ENCODE measurements at regions not wholly inside any gene's neighbourhood (a gene's known extent, or its start where the extent isn't known, plus 50 kb on each side); places are given as distances from the start of the nearest gene placed in this dataset.

DNA sequence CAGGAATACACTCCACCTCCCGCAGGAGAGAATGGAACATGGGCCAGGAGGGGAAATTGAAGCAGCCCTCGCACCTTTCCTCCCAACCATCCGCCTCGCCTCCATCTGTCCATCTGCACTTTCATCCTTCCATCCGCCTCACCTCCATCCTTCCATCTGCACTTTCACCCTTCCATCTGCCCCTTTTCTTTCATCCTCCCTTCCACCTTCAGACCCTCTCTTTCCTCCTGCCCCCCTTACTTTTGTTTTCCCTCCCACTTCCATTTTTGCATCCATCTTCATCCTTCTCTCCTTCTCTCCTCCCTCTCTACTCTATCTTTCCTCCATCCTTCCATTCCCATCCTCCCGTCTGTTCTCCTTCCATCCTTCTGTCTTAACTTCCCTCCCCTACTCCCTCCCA, 92.2 kb upstream of the ZNF536 start:
- no peaks in the 10 kb centered on the region for H3K9me3 ChIP-seq
- H3K27me3 ChIP-seq, result no peaks in the 10 kb centered on the region
- no peaks in the 10 kb centered on the region for H3K36me3 ChIP-seq
- no peaks in the 10 kb centered on the region for H3K4me1 ChIP-seq
- DNase-seq (ENCODE audit: extremely low spot score in 2 of 2), result no peak
- H3K4me3 ChIP-seq, result no peak overlapping the region
- intact Hi-C loops (cut with DNase I), result no loop called here
- TF ChIP-seq POLR2AphosphoS5 (IDR thresholded peaks at IDR 0.05; ENCODE audit: insufficient read depth in 1 of 2, low read depth in 1 of 2) (no peak), POLR2A (IDR thresholded peaks at IDR 0.05) (no peak)
- TF ChIP-seq, protein P1, sequence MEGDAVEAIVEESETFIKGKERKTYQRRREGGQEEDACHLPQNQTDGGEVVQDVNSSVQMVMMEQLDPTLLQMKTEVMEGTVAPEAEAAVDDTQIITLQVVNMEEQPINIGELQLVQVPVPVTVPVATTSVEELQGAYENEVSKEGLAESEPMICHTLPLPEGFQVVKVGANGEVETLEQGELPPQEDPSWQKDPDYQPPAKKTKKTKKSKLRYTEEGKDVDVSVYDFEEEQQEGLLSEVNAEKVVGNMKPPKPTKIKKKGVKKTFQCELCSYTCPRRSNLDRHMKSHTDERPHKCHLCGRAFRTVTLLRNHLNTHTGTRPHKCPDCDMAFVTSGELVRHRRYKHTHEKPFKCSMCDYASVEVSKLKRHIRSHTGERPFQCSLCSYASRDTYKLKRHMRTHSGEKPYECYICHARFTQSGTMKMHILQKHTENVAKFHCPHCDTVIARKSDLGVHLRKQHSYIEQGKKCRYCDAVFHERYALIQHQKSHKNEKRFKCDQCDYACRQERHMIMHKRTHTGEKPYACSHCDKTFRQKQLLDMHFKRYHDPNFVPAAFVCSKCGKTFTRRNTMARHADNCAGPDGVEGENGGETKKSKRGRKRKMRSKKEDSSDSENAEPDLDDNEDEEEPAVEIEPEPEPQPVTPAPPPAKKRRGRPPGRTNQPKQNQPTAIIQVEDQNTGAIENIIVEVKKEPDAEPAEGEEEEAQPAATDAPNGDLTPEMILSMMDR (IDR thresholded peaks at IDR 0.05), result no peak
- no peak overlapping the region for H3K27ac ChIP-seq

DNA sequence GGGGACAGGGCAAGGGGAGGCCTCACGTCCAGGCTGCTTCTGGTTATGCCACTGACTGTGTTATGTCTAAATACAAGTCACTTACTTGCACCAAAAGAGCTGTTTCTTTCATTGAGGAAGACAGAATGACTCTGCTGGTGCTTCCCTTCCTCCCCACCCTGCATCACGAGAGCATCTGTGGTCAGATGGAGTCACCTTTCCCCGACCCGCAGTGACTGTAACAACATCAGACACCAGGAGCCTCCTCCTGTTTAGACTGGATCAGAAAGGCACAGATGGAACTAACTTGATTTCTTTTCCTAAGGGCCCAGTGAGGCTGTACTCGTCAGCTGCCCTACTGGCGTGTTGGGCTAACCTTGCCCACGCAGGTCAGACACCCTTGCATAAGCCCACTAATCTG, 90.3 kb upstream of the ZNF536 start:
- DNase-seq (ENCODE audit: extremely low spot score in 2 of 2), result no peak
- Histone ChIP-seq H3K4me3 (no peak overlapping the region), H3K27me3 (no peaks in the 10 kb centered on the region), H3K9me3 (no peaks in the 10 kb centered on the region), H3K27ac (no peak overlapping the region), H3K4me1 (no peaks in the 10 kb centered on the region), H3K36me3 (no peaks in the 10 kb centered on the region)
- intact Hi-C loops (cut with DNase I), result no loop called here
- TF ChIP-seq POLR2AphosphoS5 (IDR thresholded peaks at IDR 0.05; ENCODE audit: insufficient read depth in 1 of 2, low read depth in 1 of 2) (no peak), POLR2A (IDR thresholded peaks at IDR 0.05) (no peak)
- TF ChIP-seq, protein P1 (IDR thresholded peaks at IDR 0.05), result no peak

DNA sequence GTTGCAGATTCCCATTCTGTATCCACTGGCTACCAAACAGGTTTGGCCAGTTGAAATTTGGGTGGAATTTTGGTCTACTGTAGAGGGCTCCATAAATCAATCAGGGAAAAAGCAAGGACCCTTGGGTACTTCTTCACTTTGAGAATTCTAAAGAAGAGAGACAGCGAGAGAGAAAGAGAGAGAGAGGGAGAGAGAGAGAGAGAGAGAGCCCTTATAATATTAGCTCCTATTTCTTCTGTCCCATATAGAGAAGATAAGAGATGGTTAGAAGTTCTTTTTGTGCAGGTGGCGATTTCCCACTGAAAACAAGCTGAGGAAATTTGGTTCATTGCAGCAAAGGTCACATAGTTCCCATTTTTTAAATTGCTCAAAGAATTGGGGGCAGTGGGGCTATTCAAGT, 88.6 kb upstream of the ZNF536 start:
- no peaks in the 10 kb centered on the region for H3K4me1 ChIP-seq
- no peak overlapping the region for H3K27ac ChIP-seq
- intact Hi-C loops (cut with DNase I), result no loop called here
- H3K36me3 ChIP-seq, result no peaks in the 10 kb centered on the region
- TF ChIP-seq, protein P1 (IDR thresholded peaks at IDR 0.05), result no peak
- TF ChIP-seq POLR2A (IDR thresholded peaks at IDR 0.05) (no peak), POLR2AphosphoS5 (IDR thresholded peaks at IDR 0.05; ENCODE audit: insufficient read depth in 1 of 2, low read depth in 1 of 2) (no peak)
- no peak for DNase-seq (ENCODE audit: extremely low spot score in 2 of 2)
- no peaks in the 10 kb centered on the region for H3K9me3 ChIP-seq
- no peak overlapping the region for H3K4me3 ChIP-seq
- H3K27me3 ChIP-seq, result no peaks in the 10 kb centered on the region

DNA sequence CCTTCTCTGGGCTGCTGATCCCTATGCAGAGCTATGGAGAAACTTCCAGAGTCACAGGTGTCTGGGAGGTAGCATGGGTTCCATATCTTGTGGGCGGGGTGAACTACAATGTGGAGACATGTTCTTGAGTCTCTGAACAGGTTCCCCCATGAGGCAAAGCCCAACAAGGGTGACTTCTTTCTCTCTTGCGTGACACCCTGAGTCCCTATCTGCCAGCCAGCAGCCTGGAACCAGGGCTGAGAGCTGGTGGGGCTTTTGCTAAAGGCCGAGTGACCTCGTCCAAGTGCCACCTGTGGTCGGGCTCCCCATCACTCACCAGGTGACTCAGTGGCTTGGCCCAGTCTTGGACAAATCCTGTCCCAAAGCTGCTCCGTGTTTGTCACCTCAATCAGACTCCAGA, 88.0 kb upstream of the ZNF536 start:
- intact Hi-C loops (cut with DNase I), result no loop called here
- no peak for TF ChIP-seq POLR2A (IDR thresholded peaks at IDR 0.05)
- no peak for TF ChIP-seq POLR2AphosphoS5 (IDR thresholded peaks at IDR 0.05; ENCODE audit: insufficient read depth in 1 of 2, low read depth in 1 of 2)

DNA sequence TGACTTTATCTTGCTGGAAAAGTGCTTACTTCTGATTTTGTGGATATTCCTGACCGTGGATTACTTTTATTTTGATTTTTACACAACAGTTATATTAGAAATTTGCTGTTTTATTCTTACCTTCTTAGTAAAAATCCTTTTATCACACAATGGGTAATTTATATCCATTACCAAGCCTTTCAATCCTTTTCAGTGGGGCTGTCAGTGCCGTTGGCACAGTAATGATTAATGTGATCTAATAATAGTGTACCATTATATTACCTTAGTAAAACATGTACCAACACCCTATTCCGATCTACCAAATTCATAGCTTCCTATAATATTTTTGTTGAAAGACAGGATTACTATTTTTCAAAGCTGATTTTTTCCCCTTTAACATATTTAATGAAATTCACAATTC, 87.3 kb upstream of the ZNF536 start:
- TF ChIP-seq, protein P1 (IDR thresholded peaks at IDR 0.05), result no peak
- no peak for TF ChIP-seq POLR2A (IDR thresholded peaks at IDR 0.05)
- TF ChIP-seq POLR2AphosphoS5 (IDR thresholded peaks at IDR 0.05; ENCODE audit: insufficient read depth in 1 of 2, low read depth in 1 of 2), result no peak
- DNase-seq (ENCODE audit: extremely low spot score in 2 of 2), result no peak
- no peaks in the 10 kb centered on the region for H3K27me3 ChIP-seq
- H3K27ac ChIP-seq, result no peak overlapping the region
- no peaks in the 10 kb centered on the region for H3K4me1 ChIP-seq
- intact Hi-C loops (cut with DNase I), result no loop called here
- no peaks in the 10 kb centered on the region for H3K9me3 ChIP-seq
- H3K4me3 ChIP-seq, result no peak overlapping the region
- H3K36me3 ChIP-seq, result no peaks in the 10 kb centered on the region

More for the DNA sequence above, 88.0 kb upstream of the ZNF536 start:
- Histone ChIP-seq H3K9me3 (no peaks in the 10 kb centered on the region), H3K4me3 (no peak overlapping the region), H3K4me1 (no peaks in the 10 kb centered on the region), H3K36me3 (no peaks in the 10 kb centered on the region), H3K27ac (no peak overlapping the region), H3K27me3 (no peaks in the 10 kb centered on the region)
- DNase-seq (ENCODE audit: extremely low spot score in 2 of 2), result no peak

DNA sequence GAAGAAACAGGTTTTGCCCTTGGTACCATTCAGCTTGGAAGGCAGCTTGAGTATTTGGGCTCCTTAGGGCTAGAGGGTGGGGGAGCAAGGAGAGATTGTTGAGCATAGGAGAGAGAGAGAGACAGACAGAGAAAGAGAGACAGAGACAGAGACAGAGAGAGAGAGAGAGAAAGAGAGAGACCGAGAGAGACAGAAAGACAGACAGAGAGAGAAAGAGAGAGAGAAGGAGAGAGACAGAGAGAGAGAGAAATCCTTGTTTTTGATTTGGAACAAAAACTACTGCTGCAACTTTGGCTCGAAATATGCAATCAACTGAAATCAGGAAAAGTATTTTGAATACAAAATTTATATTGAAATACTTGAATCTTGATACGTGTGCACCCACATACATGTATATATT, 85.8 kb upstream of the ZNF536 start:
- H3K27ac ChIP-seq, result no peak overlapping the region
- no peaks in the 10 kb centered on the region for H3K36me3 ChIP-seq
- no peak for TF ChIP-seq POLR2AphosphoS5 (IDR thresholded peaks at IDR 0.05; ENCODE audit: insufficient read depth in 1 of 2, low read depth in 1 of 2)
- TF ChIP-seq, protein P1 (IDR thresholded peaks at IDR 0.05), result no peak
- no peak for TF ChIP-seq POLR2A (IDR thresholded peaks at IDR 0.05)
- no peaks in the 10 kb centered on the region for H3K27me3 ChIP-seq
- H3K4me1 ChIP-seq, result no peaks in the 10 kb centered on the region
- H3K4me3 ChIP-seq, result no peak overlapping the region
- intact Hi-C loops (cut with DNase I), result no loop called here
- no peaks in the 10 kb centered on the region for H3K9me3 ChIP-seq
- DNase-seq (ENCODE audit: extremely low spot score in 2 of 2), result no peak
